Parathyroid adenoma (tissue), 2 donors: ENCODE measurements at regions not wholly inside any gene's neighbourhood (a gene's known extent, or its start where the extent isn't known, plus 50 kb on each side); places are given as distances from the start of the nearest gene placed in this dataset.

Experiments used
- H2AFZ ChIP-seq: fragments of 300-600 bp; sonication (generic); one replicate; pipeline ENCODE4 v1.7.0; 2017; ENCODE audit warnings: antibody characterized with exemption, mild to moderate bottlenecking
- H3K27ac ChIP-seq: fragments of 300-600 bp; sonication (generic); one replicate; pipeline ENCODE4 v1.7.0; 2017
- H3K27me3 ChIP-seq: fragments of 300-600 bp; sonication (generic); one replicate; pipeline ENCODE4 v1.7.0; 2017; ENCODE audit warnings: low read length; ENCODE audit not compliant: control insufficient read depth, insufficient read depth
- H3K36me3 ChIP-seq: fragments of 300-600 bp; sonication (generic); one replicate; pipeline ENCODE4 v1.7.0; 2017; ENCODE audit warnings: low read length; ENCODE audit not compliant: control insufficient read depth, insufficient read depth
- H3K4me1 ChIP-seq: fragments of 300-600 bp; sonication (generic); one replicate; pipeline ENCODE4 v1.7.0; 2017; ENCODE audit warnings: control low read depth
- H3K4me2 ChIP-seq: fragments of 300-600 bp; sonication (generic); one replicate; pipeline ENCODE4 v1.7.0; 2017; ENCODE audit warnings: low read length
- H3K4me3 ChIP-seq: fragments of 300-600 bp; sonication (generic); one replicate; pipeline ENCODE4 v1.7.0; 2017; ENCODE audit warnings: low read depth, low read length
- H3K79me2 ChIP-seq: fragments of 300-600 bp; sonication (generic); one replicate; pipeline ENCODE4 v1.7.0; 2017; ENCODE audit warnings: control low read depth
- H3K9ac ChIP-seq: fragments of 300-600 bp; sonication (generic); one replicate; pipeline ENCODE4 v1.7.0; 2017; ENCODE audit warnings: mild to moderate bottlenecking
- H3K9me3 ChIP-seq: fragments of 300-600 bp; sonication (generic); one replicate; pipeline ENCODE4 v1.7.0; 2017; ENCODE audit warnings: low read length; ENCODE audit not compliant: control insufficient read depth
- TF ChIP-seq, protein P1 (sequence below): fragments of 300-600 bp; sonication (generic); IDR thresholded peaks from one replicate; pipeline ENCODE4 v1.7.0; 2017; ENCODE audit warnings: antibody characterized with exemption, mild to moderate bottlenecking
- donor health status: primary hyperparathyroidism.

DNA sequence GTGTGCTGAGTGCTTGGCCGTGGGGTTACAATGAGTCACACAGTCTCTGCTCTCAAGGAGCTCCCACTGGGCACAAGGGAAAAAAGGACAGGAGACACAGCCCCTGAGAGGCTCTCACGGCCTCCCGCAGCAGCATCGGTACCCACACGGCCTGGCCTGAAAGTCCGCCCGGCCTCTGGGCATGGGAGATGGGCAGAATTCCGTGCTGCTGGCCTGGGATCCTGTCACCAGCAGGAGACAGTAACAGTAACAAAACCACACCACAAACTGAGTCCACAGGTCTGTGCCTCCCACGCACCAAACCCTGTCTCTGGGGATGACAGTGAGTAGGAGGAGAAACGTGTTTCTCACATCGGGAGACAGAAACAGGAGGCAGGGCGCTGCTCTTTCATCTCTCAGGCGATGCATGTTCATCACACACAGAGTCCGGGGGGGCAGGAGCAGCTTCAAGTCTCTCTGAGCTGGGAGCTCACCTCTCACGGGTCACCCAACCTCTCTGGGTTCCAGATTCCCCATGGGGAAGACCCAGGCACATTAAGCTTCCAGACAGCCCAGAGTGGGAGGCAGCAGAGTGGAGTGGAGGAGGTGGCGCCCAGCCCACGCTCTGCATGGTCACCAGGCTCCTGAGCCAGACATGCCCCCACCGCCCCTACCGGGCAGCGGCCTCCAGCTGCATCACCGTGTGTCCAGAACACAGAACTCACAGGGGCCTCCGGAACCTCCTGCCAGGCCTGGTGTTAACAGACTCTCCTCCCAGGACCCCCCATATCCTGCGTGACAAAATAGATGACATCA lies 124.7 kb upstream of the VSTM2B start:
- H2AFZ ChIP-seq, result no peak overlapping the region
- no peaks in the 10 kb centered on the region for H3K27me3 ChIP-seq
- no peaks in the 10 kb centered on the region for H3K4me1 ChIP-seq
- no peak overlapping the region for H3K4me2 ChIP-seq
- no peaks in the 10 kb centered on the region for H3K79me2 ChIP-seq
- TF ChIP-seq, protein P1, sequence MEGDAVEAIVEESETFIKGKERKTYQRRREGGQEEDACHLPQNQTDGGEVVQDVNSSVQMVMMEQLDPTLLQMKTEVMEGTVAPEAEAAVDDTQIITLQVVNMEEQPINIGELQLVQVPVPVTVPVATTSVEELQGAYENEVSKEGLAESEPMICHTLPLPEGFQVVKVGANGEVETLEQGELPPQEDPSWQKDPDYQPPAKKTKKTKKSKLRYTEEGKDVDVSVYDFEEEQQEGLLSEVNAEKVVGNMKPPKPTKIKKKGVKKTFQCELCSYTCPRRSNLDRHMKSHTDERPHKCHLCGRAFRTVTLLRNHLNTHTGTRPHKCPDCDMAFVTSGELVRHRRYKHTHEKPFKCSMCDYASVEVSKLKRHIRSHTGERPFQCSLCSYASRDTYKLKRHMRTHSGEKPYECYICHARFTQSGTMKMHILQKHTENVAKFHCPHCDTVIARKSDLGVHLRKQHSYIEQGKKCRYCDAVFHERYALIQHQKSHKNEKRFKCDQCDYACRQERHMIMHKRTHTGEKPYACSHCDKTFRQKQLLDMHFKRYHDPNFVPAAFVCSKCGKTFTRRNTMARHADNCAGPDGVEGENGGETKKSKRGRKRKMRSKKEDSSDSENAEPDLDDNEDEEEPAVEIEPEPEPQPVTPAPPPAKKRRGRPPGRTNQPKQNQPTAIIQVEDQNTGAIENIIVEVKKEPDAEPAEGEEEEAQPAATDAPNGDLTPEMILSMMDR, result no peak
- no peaks in the 10 kb centered on the region for H3K9me3 ChIP-seq
- no peaks in the 10 kb centered on the region for H3K36me3 ChIP-seq
- no peak overlapping the region for H3K27ac ChIP-seq
- no peak overlapping the region for H3K9ac ChIP-seq
- H3K4me3 ChIP-seq, result no peak overlapping the region

DNA sequence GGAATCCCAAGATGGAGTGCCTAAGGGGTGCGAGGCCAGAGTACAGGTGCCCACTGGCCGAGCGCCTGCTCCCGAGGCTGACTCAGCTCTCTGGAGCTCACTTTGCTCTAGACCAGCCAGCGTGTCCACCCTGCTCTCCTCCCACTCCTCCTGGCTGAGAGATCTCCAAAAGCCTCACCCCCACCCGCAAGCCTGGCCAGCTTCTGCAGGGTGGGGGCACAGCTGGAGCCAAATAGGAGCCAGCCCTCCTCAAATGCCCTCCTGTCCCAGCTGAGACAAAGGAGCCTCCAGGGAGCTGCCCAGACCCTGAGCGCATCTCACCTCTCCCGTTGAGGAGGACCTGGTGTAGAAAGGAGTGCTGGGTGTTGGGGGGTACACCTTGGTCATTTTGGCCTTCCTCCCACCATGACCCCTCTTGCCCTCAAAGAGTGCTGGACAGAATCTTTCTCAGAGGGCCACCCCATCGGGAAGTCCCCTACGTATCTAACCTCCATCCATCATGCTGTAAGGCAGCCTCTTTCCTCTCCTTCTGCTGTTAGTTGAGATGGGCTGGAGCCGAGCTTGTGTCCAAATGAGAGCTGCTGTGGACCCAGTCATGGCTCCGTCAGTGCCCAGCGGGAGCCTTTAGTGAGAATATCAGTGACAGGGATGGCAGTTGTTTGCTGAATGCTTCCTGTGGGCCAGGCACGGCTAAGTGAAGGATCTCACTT lies 123.9 kb upstream of the VSTM2B start:
- Histone ChIP-seq H3K9ac (no peak overlapping the region), H3K9me3 (no peaks in the 10 kb centered on the region), H3K79me2 (no peaks in the 10 kb centered on the region), H2AFZ (no peak overlapping the region), H3K27ac (no peak overlapping the region), H3K4me2 (no peak overlapping the region), H3K4me1 (no peaks in the 10 kb centered on the region), H3K4me3 (no peak overlapping the region), H3K36me3 (no peaks in the 10 kb centered on the region), H3K27me3 (no peaks in the 10 kb centered on the region)
- TF ChIP-seq, protein P1, result no peak

DNA sequence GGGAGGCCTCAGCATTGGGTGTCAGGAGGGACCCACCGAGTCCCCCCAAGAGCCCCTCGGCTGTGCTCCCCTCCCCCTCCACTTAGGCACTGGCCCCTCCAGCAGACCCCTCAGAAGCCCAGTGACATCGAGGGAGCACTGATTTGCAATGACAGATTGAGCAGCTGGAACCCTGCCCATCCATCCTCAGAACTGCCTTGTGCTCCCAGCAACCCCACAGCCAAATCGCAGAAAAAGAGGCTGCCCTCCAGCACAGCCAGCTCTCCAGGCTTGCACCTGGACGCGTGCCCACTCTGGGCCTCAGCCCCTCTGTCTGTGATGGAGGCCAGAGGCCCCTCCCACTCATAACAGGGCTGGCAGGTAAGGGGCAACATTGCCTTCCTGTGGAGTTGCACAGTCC lies 123.2 kb upstream of the VSTM2B start:
- Histone ChIP-seq H2AFZ (no peak overlapping the region), H3K9ac (no peak overlapping the region), H3K4me3 (no peak overlapping the region), H3K27me3 (no peaks in the 10 kb centered on the region), H3K4me2 (no peak overlapping the region), H3K9me3 (no peaks in the 10 kb centered on the region), H3K79me2 (no peaks in the 10 kb centered on the region), H3K36me3 (no peaks in the 10 kb centered on the region), H3K27ac (no peak overlapping the region), H3K4me1 (no peaks in the 10 kb centered on the region)
- TF ChIP-seq, protein P1, result no peak

DNA sequence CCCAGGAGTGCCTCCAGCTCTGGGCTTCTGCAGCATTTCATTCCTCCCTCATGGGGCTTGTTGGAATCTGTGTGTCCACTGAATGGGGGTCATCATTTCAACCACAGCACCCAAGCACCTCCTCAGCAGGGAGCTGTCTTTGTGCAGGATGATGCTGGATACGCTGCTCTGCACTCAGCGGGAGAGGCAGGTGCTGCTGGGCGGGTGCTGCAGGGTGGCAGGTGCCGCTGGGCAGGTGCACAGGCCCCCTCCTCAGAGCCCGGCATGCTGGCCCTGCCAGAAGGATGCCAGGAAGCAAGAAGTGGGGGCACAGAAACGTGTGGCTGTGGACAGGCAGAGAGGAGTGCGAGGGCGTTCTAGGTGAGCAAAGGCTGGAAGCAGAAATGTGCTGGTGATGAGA lies 121.8 kb upstream of the VSTM2B start:
- Histone ChIP-seq H3K27ac (no peak overlapping the region), H3K4me1 (no peaks in the 10 kb centered on the region), H2AFZ (no peak overlapping the region), H3K79me2 (no peaks in the 10 kb centered on the region), H3K36me3 (no peaks in the 10 kb centered on the region), H3K4me3 (no peak overlapping the region), H3K9me3 (no peaks in the 10 kb centered on the region), H3K9ac (no peak overlapping the region), H3K27me3 (no peaks in the 10 kb centered on the region), H3K4me2 (no peak overlapping the region)
- TF ChIP-seq, protein P1, result no peak
